HEK293 (cell line): ENCODE measurements at regions not wholly inside any gene's neighbourhood (a gene's known extent, or its start where the extent isn't known, plus 50 kb on each side); places are given as distances from the start of the nearest gene placed in this dataset.

ENCODE experiments used
- CTCF ChIA-PET: fragments of 350-600 bp; formaldehyde crosslinking; extraction: SDS; loops from one replicate; lab custom pipeline; 2021; ENCODE audit warnings: antibody characterized with exemption; lab: Yijun Ruan, JAX
- POLR2A ChIA-PET: fragments of 300-600 bp; formaldehyde crosslinking; extraction: SDS; loops from one replicate; lab custom pipeline; 2020; ENCODE audit warnings: antibody characterized with exemption, inconsistent platforms; lab: Yijun Ruan, JAX
- H3K27ac ChIP-seq: fragments of 200-500 bp; sonication (Bioruptor generic); 2 replicates; pipeline ENCODE4 v1.5.1; 2014; ENCODE audit warnings: low read depth, low read length, control low read depth, inconsistent platforms; ENCODE audit errors: extremely low read depth
- H3K36me3 ChIP-seq, 2 experiments: fragments of 200-500 bp in 1 of 2; sonication (Bioruptor generic) in 1 of 2; 1 replicate in 1 of 2; 2 replicates in 1 of 2; pipeline ENCODE4 v1.5.1; 2014 to 2017; ENCODE audit warnings: inconsistent platforms in 2 of 2, low read length in 2 of 2; ENCODE audit not compliant: control insufficient read depth in 2 of 2, insufficient read depth in 1 of 2
- H3K4me1 ChIP-seq: fragments of 200-500 bp; sonication (Bioruptor generic); 2 replicates; pipeline ENCODE4 v1.5.1; 2014; ENCODE audit warnings: mild to moderate bottlenecking, low read length, inconsistent platforms; ENCODE audit not compliant: control insufficient read depth, insufficient read depth
- H3K4me3 ChIP-seq: 2 replicates; pipeline ENCODE4 v1.5.1; 2011; ENCODE audit warnings: low read depth, mild to moderate bottlenecking, control low read depth, low read length, moderate library complexity
- H3K9me3 ChIP-seq: fragments of 200-500 bp; sonication (Bioruptor generic); 2 replicates; pipeline ENCODE4 v1.5.1; 2014; ENCODE audit warnings: low read depth, low read length, inconsistent platforms; ENCODE audit not compliant: control insufficient read depth, insufficient read depth
- AEBP2 ChIP-seq: fragments of 450-650 bp; formaldehyde crosslinking; IDR thresholded peaks from 2 replicates; pipeline ENCODE4 v1.5.1; 2016; ENCODE audit warnings: missing biosample characterization, missing genetic modification characterization, borderline replicate concordance
- ATF2 ChIP-seq: fragments of 450-650 bp; formaldehyde crosslinking; IDR thresholded peaks from 2 replicates; pipeline ENCODE4 v1.5.1; 2016; ENCODE audit warnings: missing biosample characterization, missing genetic modification characterization, low read depth
- HOXA7 ChIP-seq: sonication (generic); formaldehyde crosslinking; IDR thresholded peaks from 2 replicates; pipeline ENCODE4 v1.8.1; 2022; ENCODE audit warnings: missing genetic modification reagents, borderline replicate concordance
- IKZF3 ChIP-seq: fragments of 450-650 bp; IDR thresholded peaks from 2 replicates; pipeline ENCODE4 v1.5.0; 2018; ENCODE audit warnings: missing biosample characterization, mild to moderate bottlenecking, missing genetic modification characterization, moderate library complexity
- KLF1 ChIP-seq: fragments of 450-650 bp; formaldehyde crosslinking; IDR thresholded peaks from 2 replicates; pipeline ENCODE4 v1.5.1; 2016; ENCODE audit warnings: missing biosample characterization, missing genetic modification characterization
- KLF8 ChIP-seq: fragments of 450-650 bp; formaldehyde crosslinking; IDR thresholded peaks from 2 replicates; pipeline ENCODE4 v1.5.1; 2016; ENCODE audit warnings: missing biosample characterization, missing genetic modification characterization
- PATZ1 ChIP-seq: fragments of 450-650 bp; formaldehyde crosslinking; IDR thresholded peaks from 2 replicates; pipeline ENCODE4 v1.5.1; 2016; ENCODE audit warnings: missing biosample characterization, missing genetic modification characterization
- RBAK ChIP-seq: fragments of 450-650 bp; formaldehyde crosslinking; IDR thresholded peaks from 2 replicates; pipeline ENCODE4 v1.5.1; 2016; ENCODE audit warnings: missing biosample characterization, missing genetic modification characterization
- REST ChIP-seq: fragments of 450-650 bp; formaldehyde crosslinking; IDR thresholded peaks from 2 replicates; pipeline ENCODE4 v1.5.1; 2016; ENCODE audit warnings: missing biosample characterization, missing genetic modification characterization
- SCRT2 ChIP-seq: fragments of 450-650 bp; formaldehyde crosslinking; IDR thresholded peaks from 2 replicates; pipeline ENCODE4 v1.5.1; 2016; ENCODE audit warnings: missing biosample characterization, missing genetic modification characterization
- ZNF133 ChIP-seq: fragments of 450-650 bp; formaldehyde crosslinking; IDR thresholded peaks from 2 replicates; pipeline ENCODE4 v1.5.1; 2016; ENCODE audit warnings: missing biosample characterization, missing genetic modification characterization
- ZNF138 ChIP-seq: fragments of 450-650 bp; formaldehyde crosslinking; IDR thresholded peaks from 2 replicates; pipeline ENCODE4 v1.5.1; 2016; ENCODE audit warnings: missing biosample characterization, missing genetic modification characterization, borderline replicate concordance
- ZNF140 ChIP-seq: fragments of 450-650 bp; formaldehyde crosslinking; IDR thresholded peaks from 2 replicates; pipeline ENCODE4 v1.5.1; 2016; ENCODE audit warnings: missing biosample characterization, missing genetic modification characterization
- ZNF223 ChIP-seq: fragments of 450-650 bp; formaldehyde crosslinking; IDR thresholded peaks from 2 replicates; pipeline ENCODE4 v1.5.1; 2016; ENCODE audit warnings: missing biosample characterization, missing genetic modification characterization
- ZNF248 ChIP-seq: fragments of 450-650 bp; formaldehyde crosslinking; IDR thresholded peaks from 2 replicates; pipeline ENCODE4 v1.5.1; 2017; ENCODE audit warnings: missing biosample characterization, missing genetic modification characterization
- ZNF335 ChIP-seq: fragments of 450-650 bp; formaldehyde crosslinking; conservative IDR thresholded peaks from 2 replicates; pipeline ENCODE4 v1.5.1; 2016; ENCODE audit warnings: missing biosample characterization, missing genetic modification characterization
- ZNF433 ChIP-seq: fragments of 450-650 bp; formaldehyde crosslinking; IDR thresholded peaks from 2 replicates; pipeline ENCODE4 v1.5.1; 2016; ENCODE audit warnings: missing biosample characterization, missing genetic modification characterization, low read depth
- ZNF473 ChIP-seq: fragments of 450-650 bp; formaldehyde crosslinking; IDR thresholded peaks from 2 replicates; pipeline ENCODE4 v1.5.1; 2017; ENCODE audit warnings: missing biosample characterization, missing genetic modification characterization
- ZNF571 ChIP-seq: fragments of 450-650 bp; formaldehyde crosslinking; IDR thresholded peaks from 2 replicates; pipeline ENCODE4 v1.5.0; 2017; ENCODE audit warnings: missing biosample characterization, missing genetic modification characterization
- ZNF600 ChIP-seq: fragments of 450-650 bp; formaldehyde crosslinking; IDR thresholded peaks from 2 replicates; pipeline ENCODE4 v1.5.1; 2016; ENCODE audit warnings: missing biosample characterization, missing genetic modification characterization
- ZNF623 ChIP-seq: fragments of 450-650 bp; formaldehyde crosslinking; IDR thresholded peaks from 2 replicates; pipeline ENCODE4 v1.5.1; 2016; ENCODE audit warnings: missing biosample characterization, missing genetic modification characterization
- ZNF776 ChIP-seq: fragments of 450-650 bp; formaldehyde crosslinking; IDR thresholded peaks from 2 replicates; pipeline ENCODE4 v1.5.0; 2017; ENCODE audit warnings: missing biosample characterization, missing genetic modification characterization, borderline replicate concordance

- POLR2A ChIA-PET = interaction anchor here (0.5 kb wide), 1 partner anchor 1447 kb away, joined by 6 read pairs; no protein-coding TSS in a partner anchor
- TF ChIP-seq ZNF138 (tag by site-specific recombination) = no peak
- no peak for TF ChIP-seq ZNF433 (tag by site-specific recombination)
- TF ChIP-seq KLF1 (tag by site-specific recombination) = no peak
- TF ChIP-seq HOXA7 = no peak
- TF ChIP-seq REST (tag by site-specific recombination) = no peak
- no peak for TF ChIP-seq ZNF140 (tag by site-specific recombination)
- no peak for TF ChIP-seq KLF8 (tag by site-specific recombination)
- TF ChIP-seq ZNF223 = no peak
- H3K4me3 ChIP-seq = no peak overlapping the region
- no peak overlapping the region for H3K27ac ChIP-seq
- H3K36me3 ChIP-seq = no peaks in the 10 kb centered on the region
- CTCF ChIA-PET = no interaction called here
- no peaks in the 10 kb centered on the region for H3K4me1 ChIP-seq
- H3K9me3 ChIP-seq = no peaks in the 10 kb centered on the region
Measured at GRCh38 chr2:149815941-149816340, 228.4 kb upstream of the MMADHC start.

GRCh38 chr2:149814901-149815300, 227.3 kb upstream of the MMADHC start:
- no peak overlapping the region for H3K27ac ChIP-seq
- no peak overlapping the region for H3K4me3 ChIP-seq
- TF ChIP-seq RBAK = no peak
- no peak for TF ChIP-seq AEBP2
- no peak for TF ChIP-seq IKZF3 (tag by site-specific recombination)
- no peak for TF ChIP-seq ZNF248
- TF ChIP-seq PATZ1 = no peak
- no peak for TF ChIP-seq ATF2 (tag by site-specific recombination)
- no peaks in the 10 kb centered on the region for H3K36me3 ChIP-seq
- ChIA-PET CTCF (no interaction called here), POLR2A (no interaction called here)
- no peaks in the 10 kb centered on the region for H3K4me1 ChIP-seq
- no peaks in the 10 kb centered on the region for H3K9me3 ChIP-seq

GRCh38 chr2:149814049-149814448, 226.5 kb upstream of the MMADHC start:
- no peak overlapping the region for H3K27ac ChIP-seq
- TF ChIP-seq ZNF776 (tag by site-specific recombination) = no peak
- no peak for TF ChIP-seq SCRT2 (tag by site-specific recombination)
- no peak for TF ChIP-seq ZNF133 (tag by site-specific recombination)
- TF ChIP-seq ZNF571 = no peak
- TF ChIP-seq ZNF623 = no peak
- no peak for TF ChIP-seq ZNF473 (tag by site-specific recombination)
- no peak for TF ChIP-seq ZNF335 (tag by site-specific recombination)
- TF ChIP-seq ZNF600 (tag by site-specific recombination) = no peak
- POLR2A ChIA-PET = no interaction called here
- CTCF ChIA-PET = no interaction called here
- H3K4me3 ChIP-seq = no peak overlapping the region
- H3K9me3 ChIP-seq = no peaks in the 10 kb centered on the region
- H3K36me3 ChIP-seq = no peaks in the 10 kb centered on the region
- no peaks in the 10 kb centered on the region for H3K4me1 ChIP-seq
